HCT116 (cell line): ENCODE measurements at regions not wholly inside any gene's neighbourhood (a gene's known extent, or its start where the extent isn't known, plus 50 kb on each side); places are given as distances from the start of the nearest gene placed in this dataset.
"Not testable (repeated sequence)": the region's sequence is repeated elsewhere in the genome, so short reads cannot be mapped to it uniquely, and the experiment has no call there.

Experiments used
- ATAC-seq: fragments of 200-7000 bp; cut with Tn5 transposase; 2 replicates; pipeline ENCODE4 v1.9.1; 2020; ENCODE audit warnings: mild to moderate bottlenecking, moderate library complexity
- BruUV-seq: library from RNA; stranded (reverse); fragments of 400-500 nt; replicated peaks from 2 replicates; lab custom pipeline; 2021; lab: Mats Ljungman, UMichigan
- CTCF ChIA-PET: fragments of 300-600 bp; sonication (Branson Sonifier 250); formaldehyde crosslinking; loops from one replicate; lab custom pipeline; 2021; ENCODE audit warnings: antibody characterized with exemption; lab: Charles Lee
- POLR2A ChIA-PET: fragments of 300-600, 350-600 bp; sonication (Branson Sonifier 250); formaldehyde crosslinking; loops from one replicate; lab custom pipeline; 2021; ENCODE audit warnings: antibody characterized with exemption; lab: Charles Lee
- RAD21 ChIA-PET, 2 experiments: fragments of 300-600 bp; sonication (Branson Sonifier 250); formaldehyde crosslinking; loops; one replicate each; lab custom pipeline; 2023; ENCODE audit warnings: low total read pairs in 2 of 2; ENCODE audit not compliant: uncharacterized antibody in 2 of 2, unreplicated experiment in 2 of 2, low non-redundant PET in 1 of 2; lab: Charles Lee
- DNase-seq: peaks from one replicate; pipeline ENCODE4 v3.0.0-alpha.2; 2010; ENCODE audit warnings: low read depth, low spot score
- H2AFZ ChIP-seq: fragments of 200-600 bp; shearing (Covaris generic), sonication (generic); 2 replicates; pipeline ENCODE4 v1.6.1; 2017; ENCODE audit warnings: low read depth, mixed run types, mixed read lengths, antibody characterized with exemption, low read length; ENCODE audit not compliant: poor library complexity, severe bottlenecking
- H3K27ac ChIP-seq: 2 replicates; pipeline ENCODE4 v1.5.1; 2012; ENCODE audit warnings: low read depth, low read length
- H3K27me3 ChIP-seq: fragments of 200-600 bp; sonication (generic); 2 replicates; pipeline ENCODE4 v1.6.1; 2016; ENCODE audit warnings: mixed run types, low read length, mixed read lengths; ENCODE audit not compliant: insufficient read depth
- H3K36me3 ChIP-seq, 2 experiments: fragments of 200-500 bp in 1 of 2; fragments of 200-600 bp in 1 of 2; sonication (Bioruptor generic) in 1 of 2; sonication (generic) in 1 of 2; 2 replicates each; pipeline versions ENCODE4 v1.5.1 to v1.6.1; 2014 to 2016; ENCODE audit warnings: low read length in 2 of 2, inconsistent platforms in 1 of 2, mixed read lengths in 1 of 2, mixed run types in 1 of 2; ENCODE audit not compliant: insufficient read depth in 2 of 2, control insufficient read depth in 1 of 2
- H3K4me1 ChIP-seq, 2 experiments: fragments of 200-600 bp in 1 of 2; sonication (generic) in 1 of 2; 2 replicates each; pipeline versions ENCODE4 v1.5.1 to v1.6.1; 2012 to 2017; ENCODE audit warnings: low read length in 2 of 2, inconsistent platforms in 1 of 2, mild to moderate bottlenecking in 1 of 2, mixed read lengths in 1 of 2, mixed run types in 1 of 2, moderate library complexity in 1 of 2; ENCODE audit not compliant: insufficient read depth in 2 of 2, control insufficient read depth in 1 of 2
- H3K4me2 ChIP-seq: fragments of 200-600 bp; sonication (generic); 2 replicates; pipeline ENCODE4 v1.6.1; 2017; ENCODE audit warnings: mixed run types, low read length, mixed read lengths
- H3K4me3 ChIP-seq, 2 experiments: fragments of 200-600 bp in 1 of 2; sonication (generic) in 1 of 2; replicated peaks in 1 of 2; 2 replicates each; pipeline ENCODE4 v1.5.1; 2011 to 2016; ENCODE audit warnings: low read length in 2 of 2, control low read depth in 1 of 2, low read depth in 1 of 2, mild to moderate bottlenecking in 1 of 2, mixed read lengths in 1 of 2, mixed run types in 1 of 2
- H3K79me2 ChIP-seq: fragments of 200-600 bp; sonication (generic); 2 replicates; pipeline ENCODE4 v1.6.1; 2017; ENCODE audit warnings: mild to moderate bottlenecking, mixed run types, low read length, moderate library complexity, mixed read lengths; ENCODE audit not compliant: insufficient read depth
- H3K9ac ChIP-seq: fragments of 200-600 bp; sonication (generic); 2 replicates; pipeline ENCODE4 v1.6.1; 2016; ENCODE audit warnings: low read length, mixed read lengths
- H3K9me2 ChIP-seq: fragments of 200-600 bp; sonication (generic), shearing (Covaris generic); 2 replicates; pipeline ENCODE4 v1.6.1; 2017; ENCODE audit warnings: mixed run types, mild to moderate bottlenecking, moderate library complexity; ENCODE audit not compliant: insufficient read depth
- H3K9me3 ChIP-seq, 2 experiments: fragments of 200-500 bp in 1 of 2; fragments of 200-600 bp in 1 of 2; sonication (Bioruptor generic) in 1 of 2; sonication (generic) in 1 of 2; 2 replicates each; pipeline ENCODE4 v1.6.1; 2014 to 2017; ENCODE audit warnings: low read length in 2 of 2, mixed read lengths in 2 of 2, inconsistent platforms in 1 of 2, low read depth in 1 of 2, mild to moderate bottlenecking in 1 of 2, mixed run types in 1 of 2, moderate library complexity in 1 of 2; ENCODE audit not compliant: control insufficient read depth in 1 of 2, insufficient read depth in 1 of 2
- H4K20me1 ChIP-seq: fragments of 200-600 bp; sonication (generic), shearing (Covaris generic); 2 replicates; pipeline ENCODE4 v1.6.1; 2017; ENCODE audit warnings: mixed run types, mild to moderate bottlenecking, moderate library complexity; ENCODE audit not compliant: insufficient read depth
- CBX3 ChIP-seq: IDR thresholded peaks from 2 replicates; pipeline ENCODE4 v1.6.1; 2012; ENCODE audit warnings: low read depth
- CEBPB ChIP-seq: IDR thresholded peaks from 2 replicates; pipeline ENCODE4 v1.6.1; 2012; ENCODE audit warnings: low read depth
- ELF1 ChIP-seq: IDR thresholded peaks from 2 replicates; pipeline ENCODE4 v1.6.1; 2012; ENCODE audit warnings: low read depth, borderline replicate concordance
- EZH2 ChIP-seq: fragments of 200-600 bp; sonication (generic); IDR thresholded peaks from 2 replicates; pipeline ENCODE4 v1.6.1; 2017; ENCODE audit warnings: antibody characterized with exemption, mixed run types
- JUND ChIP-seq: IDR thresholded peaks from 2 replicates; pipeline ENCODE4 v1.6.1; 2012
- POLR2A ChIP-seq: IDR thresholded peaks from 2 replicates; pipeline ENCODE4 v1.7.0; 2011; ENCODE audit warnings: borderline replicate concordance; ENCODE audit not compliant: insufficient read depth, insufficient read length; ENCODE audit errors: extremely low read depth
- POLR2AphosphoS5 ChIP-seq: IDR thresholded peaks from 2 replicates; pipeline ENCODE4 v1.6.1; 2011; ENCODE audit warnings: mild to moderate bottlenecking, low read depth, low read length, moderate library complexity
- SIN3A ChIP-seq: IDR thresholded peaks from 2 replicates; pipeline ENCODE4 v1.6.1; 2012; ENCODE audit warnings: low read depth
- SRF ChIP-seq: IDR thresholded peaks from 2 replicates; pipeline ENCODE4 v1.6.1; 2012; ENCODE audit warnings: low read depth
- TCF7L2 ChIP-seq: IDR thresholded peaks from 2 replicates; pipeline ENCODE4 v1.7.0; 2011; ENCODE audit warnings: borderline replicate concordance, inconsistent platforms; ENCODE audit not compliant: insufficient read depth, insufficient read length; ENCODE audit errors: extremely low read depth
- ZNF274 ChIP-seq: fragments of 200-500 bp; sonication (Bioruptor generic); IDR thresholded peaks from 2 replicates; pipeline ENCODE4 v1.6.1; 2014; ENCODE audit warnings: mild to moderate bottlenecking, low read depth, low read length, inconsistent platforms
- intact Hi-C: fragments of 100-400 bp; cut with micrococcal nuclease; formaldehyde crosslinking; loops from 2 replicates; pipeline ENCODE4 v1.10.0; 2022
- TF ChIP-seq, protein P1 (sequence below): IDR thresholded peaks from 2 replicates; pipeline ENCODE4 v1.6.1; 2012
- TF ChIP-seq, protein P2 (sequence below), 3 experiments: fragments of 200-600 bp in 1 of 3; sonication (generic) in 1 of 3; IDR thresholded peaks in 2 of 3; conservative IDR thresholded peaks in 1 of 3; 2 replicates each; pipeline ENCODE4 v1.5.1; 2012 to 2017; ENCODE audit warnings: low read depth in 2 of 3, low read length in 2 of 3, antibody characterized with exemption in 1 of 3, borderline replicate concordance in 1 of 3, control low read depth in 1 of 3, mild to moderate bottlenecking in 1 of 3, mixed read lengths in 1 of 3, mixed run types in 1 of 3, moderate library complexity in 1 of 3; ENCODE audit not compliant: insufficient read depth in 1 of 3
- TF ChIP-seq, protein P3 (sequence below): IDR thresholded peaks from 2 replicates; pipeline ENCODE4 v1.6.1; 2012; ENCODE audit warnings: low read depth
- TF ChIP-seq, protein P4 (sequence below): IDR thresholded peaks from 2 replicates; pipeline ENCODE4 v1.6.1; 2012

DNA sequence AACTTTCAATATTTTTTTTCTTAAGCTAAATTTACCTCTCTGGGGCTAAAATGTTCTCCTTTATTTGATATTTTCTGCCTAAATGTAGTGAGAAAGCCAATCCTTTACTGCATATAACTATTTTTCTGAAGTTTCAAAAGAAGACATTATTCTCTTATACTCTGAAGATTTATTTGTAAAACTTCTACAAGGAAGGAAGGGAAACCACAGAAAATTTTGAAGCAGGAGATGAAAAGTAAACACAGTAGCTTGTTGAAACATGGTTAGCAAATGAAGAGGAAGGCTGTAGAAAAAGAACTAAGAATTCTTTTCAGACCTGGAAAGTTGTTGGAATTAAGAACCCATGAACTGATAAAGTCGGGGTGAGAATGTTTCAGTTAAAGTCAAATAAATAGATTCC is 330.3 kb downstream of the HGF start:
- no peaks in the 10 kb centered on the region for H3K9me2 ChIP-seq
- TF ChIP-seq ELF1 (no peak), CEBPB (no peak), POLR2AphosphoS5 (no peak), POLR2A (no peak), JUND (no peak), SIN3A (no peak), CBX3 (no peak), EZH2 (no peak), TCF7L2 (no peak), SRF (no peak), ZNF274 (no peak)
- TF ChIP-seq, protein P1, sequence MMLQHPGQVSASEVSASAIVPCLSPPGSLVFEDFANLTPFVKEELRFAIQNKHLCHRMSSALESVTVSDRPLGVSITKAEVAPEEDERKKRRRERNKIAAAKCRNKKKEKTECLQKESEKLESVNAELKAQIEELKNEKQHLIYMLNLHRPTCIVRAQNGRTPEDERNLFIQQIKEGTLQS, result no peak
- TF ChIP-seq, protein P2, sequence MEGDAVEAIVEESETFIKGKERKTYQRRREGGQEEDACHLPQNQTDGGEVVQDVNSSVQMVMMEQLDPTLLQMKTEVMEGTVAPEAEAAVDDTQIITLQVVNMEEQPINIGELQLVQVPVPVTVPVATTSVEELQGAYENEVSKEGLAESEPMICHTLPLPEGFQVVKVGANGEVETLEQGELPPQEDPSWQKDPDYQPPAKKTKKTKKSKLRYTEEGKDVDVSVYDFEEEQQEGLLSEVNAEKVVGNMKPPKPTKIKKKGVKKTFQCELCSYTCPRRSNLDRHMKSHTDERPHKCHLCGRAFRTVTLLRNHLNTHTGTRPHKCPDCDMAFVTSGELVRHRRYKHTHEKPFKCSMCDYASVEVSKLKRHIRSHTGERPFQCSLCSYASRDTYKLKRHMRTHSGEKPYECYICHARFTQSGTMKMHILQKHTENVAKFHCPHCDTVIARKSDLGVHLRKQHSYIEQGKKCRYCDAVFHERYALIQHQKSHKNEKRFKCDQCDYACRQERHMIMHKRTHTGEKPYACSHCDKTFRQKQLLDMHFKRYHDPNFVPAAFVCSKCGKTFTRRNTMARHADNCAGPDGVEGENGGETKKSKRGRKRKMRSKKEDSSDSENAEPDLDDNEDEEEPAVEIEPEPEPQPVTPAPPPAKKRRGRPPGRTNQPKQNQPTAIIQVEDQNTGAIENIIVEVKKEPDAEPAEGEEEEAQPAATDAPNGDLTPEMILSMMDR (IDR thresholded peaks at IDR 0.05 in 2 of 3, conservative IDR thresholded peaks at IDR 0.05 in 1 of 3; ENCODE audit: borderline replicate concordance in 1 of 3, insufficient read depth in 1 of 3, low read depth in 2 of 3, low read length in 2 of 3), result no peak
- TF ChIP-seq, protein P3, sequence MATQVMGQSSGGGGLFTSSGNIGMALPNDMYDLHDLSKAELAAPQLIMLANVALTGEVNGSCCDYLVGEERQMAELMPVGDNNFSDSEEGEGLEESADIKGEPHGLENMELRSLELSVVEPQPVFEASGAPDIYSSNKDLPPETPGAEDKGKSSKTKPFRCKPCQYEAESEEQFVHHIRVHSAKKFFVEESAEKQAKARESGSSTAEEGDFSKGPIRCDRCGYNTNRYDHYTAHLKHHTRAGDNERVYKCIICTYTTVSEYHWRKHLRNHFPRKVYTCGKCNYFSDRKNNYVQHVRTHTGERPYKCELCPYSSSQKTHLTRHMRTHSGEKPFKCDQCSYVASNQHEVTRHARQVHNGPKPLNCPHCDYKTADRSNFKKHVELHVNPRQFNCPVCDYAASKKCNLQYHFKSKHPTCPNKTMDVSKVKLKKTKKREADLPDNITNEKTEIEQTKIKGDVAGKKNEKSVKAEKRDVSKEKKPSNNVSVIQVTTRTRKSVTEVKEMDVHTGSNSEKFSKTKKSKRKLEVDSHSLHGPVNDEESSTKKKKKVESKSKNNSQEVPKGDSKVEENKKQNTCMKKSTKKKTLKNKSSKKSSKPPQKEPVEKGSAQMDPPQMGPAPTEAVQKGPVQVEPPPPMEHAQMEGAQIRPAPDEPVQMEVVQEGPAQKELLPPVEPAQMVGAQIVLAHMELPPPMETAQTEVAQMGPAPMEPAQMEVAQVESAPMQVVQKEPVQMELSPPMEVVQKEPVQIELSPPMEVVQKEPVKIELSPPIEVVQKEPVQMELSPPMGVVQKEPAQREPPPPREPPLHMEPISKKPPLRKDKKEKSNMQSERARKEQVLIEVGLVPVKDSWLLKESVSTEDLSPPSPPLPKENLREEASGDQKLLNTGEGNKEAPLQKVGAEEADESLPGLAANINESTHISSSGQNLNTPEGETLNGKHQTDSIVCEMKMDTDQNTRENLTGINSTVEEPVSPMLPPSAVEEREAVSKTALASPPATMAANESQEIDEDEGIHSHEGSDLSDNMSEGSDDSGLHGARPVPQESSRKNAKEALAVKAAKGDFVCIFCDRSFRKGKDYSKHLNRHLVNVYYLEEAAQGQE, result no peak
- TF ChIP-seq, protein P4, sequence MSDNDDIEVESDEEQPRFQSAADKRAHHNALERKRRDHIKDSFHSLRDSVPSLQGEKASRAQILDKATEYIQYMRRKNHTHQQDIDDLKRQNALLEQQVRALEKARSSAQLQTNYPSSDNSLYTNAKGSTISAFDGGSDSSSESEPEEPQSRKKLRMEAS, result no peak
- TF ChIP-seq, all 23 proteins: peak for 0
- RAD21 ChIA-PET, result no interaction called here
- no peaks in the 10 kb centered on the region for H3K36me3 ChIP-seq
- no peak for ATAC-seq
- H3K27me3 ChIP-seq, result no peaks in the 10 kb centered on the region
- no peak overlapping the region for H3K9ac ChIP-seq
- CTCF ChIA-PET, result interaction anchor here (1.0 kb wide), 1 partner anchor 9 kb away, joined by 3 read pairs; no protein-coding TSS in a partner anchor
- H2AFZ ChIP-seq, result peak overlapping the region; percentile 31
- no peaks in the 10 kb centered on the region for H3K79me2 ChIP-seq
- H3K4me1 ChIP-seq, result no peaks in the 10 kb centered on the region
- DNase-seq, result no peak
- H3K9me3 ChIP-seq, result no peaks in the 10 kb centered on the region
- intact Hi-C loops, result no loop called here
- no peaks in the 10 kb centered on the region for H4K20me1 ChIP-seq
- no peak overlapping the region for H3K4me3 ChIP-seq
- POLR2A ChIA-PET, result no interaction called here
- no peak overlapping the region for H3K4me2 ChIP-seq
- H3K27ac ChIP-seq, result no peak overlapping the region
- BruUV-seq, result no TSS peak

DNA sequence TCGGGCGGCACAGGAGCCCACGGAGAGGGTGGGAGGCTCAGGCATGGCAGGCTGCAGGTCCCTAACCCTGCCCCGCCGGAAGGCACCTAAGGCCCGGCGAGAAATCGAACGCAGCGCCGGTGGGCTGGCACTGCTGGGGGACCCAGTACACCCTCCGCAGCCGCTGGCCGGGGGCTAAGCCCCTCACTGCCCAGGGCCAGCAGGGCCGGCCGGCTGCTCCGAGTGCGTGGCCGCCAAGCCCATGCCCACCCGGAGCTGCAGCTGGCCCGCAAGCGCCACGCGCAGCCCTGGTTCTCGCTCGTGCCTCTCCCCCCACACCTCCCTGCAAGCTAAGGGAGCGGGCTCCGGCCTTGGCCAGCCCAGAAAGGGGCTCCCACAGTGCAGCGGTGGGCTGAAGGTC is 332.7 kb downstream of the HGF start:
- intact Hi-C loops, H3K9me3 ChIP-seq, BruUV-seq, POLR2A ChIA-PET, H3K4me2 ChIP-seq, H3K79me2 ChIP-seq, H2AFZ ChIP-seq, RAD21 ChIA-PET, H3K4me1 ChIP-seq, H3K27ac ChIP-seq, DNase-seq, H3K36me3 ChIP-seq, H3K27me3 ChIP-seq, H4K20me1 ChIP-seq, CTCF ChIA-PET, H3K4me3 ChIP-seq, ATAC-seq, H3K9me2 ChIP-seq, H3K9ac ChIP-seq: not testable (repeated sequence)
